ENCODE measurements at regions not wholly inside any gene's neighbourhood (a gene's known extent, or its start where the extent isn't known, plus 50 kb on each side); places are given as distances from the start of the nearest gene placed in this dataset.

DNA sequence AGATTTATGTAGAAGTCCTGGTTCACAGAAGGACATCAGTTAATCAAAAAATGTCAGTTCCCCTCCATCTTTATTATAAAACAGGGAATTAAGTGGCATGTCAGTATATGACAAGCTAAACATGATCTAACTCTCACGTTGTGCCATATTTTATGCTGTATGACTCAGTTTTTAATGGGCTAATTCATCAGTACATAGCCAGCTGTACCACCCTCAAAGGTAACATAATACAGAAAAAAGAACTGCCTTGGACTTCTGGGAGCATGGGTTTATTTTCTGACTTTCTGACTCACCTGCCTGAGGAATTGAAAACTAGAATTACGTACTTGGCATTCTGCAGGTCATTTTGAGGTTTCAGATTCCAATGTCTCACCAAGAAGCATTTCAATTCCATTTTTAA is 135.7 kb downstream of the CMPK2 start:
- ATAC-seq (ENCODE audit: low read depth) (no peak), DNase-seq (ENCODE audit: low spot score in 2 of 2) (no peak)
- Mint-ChIP-seq H3K36me3 (no peaks in the 10 kb centered on the region), H3K4me3 (no peak overlapping the region), H3K27me3 (peaks cover 4% of the 10 kb centered on the region), H3K9me3 (peaks cover 4% of the 10 kb centered on the region), H3K4me1 (no peaks in the 10 kb centered on the region), H3K27ac (no peak overlapping the region)

DNA sequence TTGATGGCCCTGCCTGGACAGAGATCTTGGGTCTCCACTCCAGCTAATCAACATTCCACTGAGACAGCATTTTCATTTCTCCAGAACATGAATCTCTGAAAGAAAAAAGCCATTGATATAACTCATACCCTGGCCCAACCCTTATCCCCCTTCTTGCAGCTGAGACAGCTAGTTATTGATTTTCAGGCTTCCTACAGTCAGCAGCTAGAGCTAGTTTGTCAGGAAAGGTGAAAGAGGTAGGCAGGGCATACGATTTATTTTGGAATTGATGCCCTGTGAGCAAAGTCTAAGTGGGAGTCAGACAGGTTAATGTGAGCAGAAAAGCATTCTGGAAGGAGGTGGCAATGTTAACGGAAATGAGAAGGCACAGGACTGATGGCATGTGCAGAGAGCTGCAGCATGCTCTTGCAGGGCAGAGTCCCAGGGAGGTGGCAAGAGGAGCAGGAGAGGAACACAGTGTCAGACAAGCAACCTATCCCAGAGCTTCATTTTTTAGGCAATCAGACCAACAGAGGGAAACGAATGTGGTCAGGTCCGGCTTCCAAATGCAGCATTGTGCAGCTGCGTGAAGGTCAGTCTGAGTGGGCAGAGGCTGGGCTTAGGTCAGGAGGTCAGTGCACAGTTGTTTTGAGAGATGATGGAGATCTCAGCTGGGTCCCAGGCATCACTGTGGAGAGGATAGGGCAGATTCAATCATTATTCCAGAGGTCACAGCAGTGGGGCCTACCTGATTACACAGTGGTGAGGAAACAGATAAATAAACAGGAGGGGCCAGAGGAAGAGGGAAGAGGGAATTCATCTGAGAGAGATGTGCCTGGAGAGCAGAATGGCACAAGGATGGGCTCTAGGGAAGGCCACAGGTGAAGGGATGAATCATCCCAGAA is 134.8 kb downstream of the CMPK2 start:
- DNase-seq (ENCODE audit: low spot score in 2 of 2) (no peak), ATAC-seq (ENCODE audit: low read depth) (no peak)
- Mint-ChIP-seq H3K4me1 (no peaks in the 10 kb centered on the region), H3K36me3 (no peaks in the 10 kb centered on the region), H3K27ac (no peak overlapping the region), H3K9me3 (peaks cover 4% of the 10 kb centered on the region), H3K27me3 (peaks cover 4% of the 10 kb centered on the region), H3K4me3 (no peak overlapping the region)

DNA sequence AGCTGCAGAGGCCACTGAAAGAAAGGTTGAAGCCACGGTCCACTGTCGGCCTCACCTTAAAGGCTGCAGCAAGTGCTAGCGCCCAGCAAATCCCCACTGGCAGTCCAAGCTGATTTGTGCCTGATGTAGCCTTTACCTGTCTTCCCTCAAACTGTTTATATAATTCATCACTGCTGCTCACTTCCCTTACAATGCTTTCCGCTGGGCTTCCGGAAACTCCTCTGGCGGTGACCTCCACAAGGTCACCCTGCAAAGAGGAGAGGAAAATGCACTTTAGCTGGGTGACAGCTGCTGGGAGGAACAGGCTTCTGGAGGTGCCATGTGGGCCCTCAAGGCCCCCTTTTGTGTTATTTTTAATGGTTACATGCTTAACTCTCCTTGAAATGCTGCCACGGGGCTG is 126.2 kb downstream of the CMPK2 start:
- no peaks in the 10 kb centered on the region for H3K36me3 Mint-ChIP-seq
- ATAC-seq (ENCODE audit: low read depth), result no peak
- no peak for DNase-seq (ENCODE audit: low spot score in 2 of 2)
- no peak overlapping the region for H3K27ac Mint-ChIP-seq
- no peaks in the 10 kb centered on the region for H3K9me3 Mint-ChIP-seq
- H3K4me3 Mint-ChIP-seq, result no peak overlapping the region
- H3K27me3 Mint-ChIP-seq, result no peaks in the 10 kb centered on the region
- H3K4me1 Mint-ChIP-seq, result no peaks in the 10 kb centered on the region

DNA sequence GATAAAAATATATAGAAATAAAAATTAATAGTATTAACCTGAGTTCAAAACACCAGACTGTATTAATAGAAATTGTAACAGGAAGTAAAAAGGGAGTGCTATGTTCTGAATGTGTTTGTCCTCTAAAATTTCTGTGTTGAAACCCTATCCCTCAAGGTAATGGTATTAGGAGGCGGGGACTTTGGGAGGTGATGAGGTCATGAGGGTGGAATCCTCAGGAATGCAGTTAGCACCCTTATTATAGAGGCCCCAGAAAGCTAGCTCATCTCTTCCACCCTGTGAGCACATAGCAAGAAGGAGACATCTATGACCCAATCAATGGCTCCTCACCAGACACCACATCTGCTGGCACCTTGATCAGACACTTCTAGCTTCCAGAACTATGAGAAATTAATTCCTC is 124.5 kb downstream of the CMPK2 start:
- Mint-ChIP-seq H3K27ac (no peak overlapping the region), H3K36me3 (no peaks in the 10 kb centered on the region), H3K9me3 (no peaks in the 10 kb centered on the region), H3K4me1 (no peaks in the 10 kb centered on the region), H3K27me3 (peaks cover 1% of the 10 kb centered on the region), H3K4me3 (no peak overlapping the region)
- DNase-seq (ENCODE audit: low spot score in 2 of 2) (no peak), ATAC-seq (ENCODE audit: low read depth) (no peak)

DNA sequence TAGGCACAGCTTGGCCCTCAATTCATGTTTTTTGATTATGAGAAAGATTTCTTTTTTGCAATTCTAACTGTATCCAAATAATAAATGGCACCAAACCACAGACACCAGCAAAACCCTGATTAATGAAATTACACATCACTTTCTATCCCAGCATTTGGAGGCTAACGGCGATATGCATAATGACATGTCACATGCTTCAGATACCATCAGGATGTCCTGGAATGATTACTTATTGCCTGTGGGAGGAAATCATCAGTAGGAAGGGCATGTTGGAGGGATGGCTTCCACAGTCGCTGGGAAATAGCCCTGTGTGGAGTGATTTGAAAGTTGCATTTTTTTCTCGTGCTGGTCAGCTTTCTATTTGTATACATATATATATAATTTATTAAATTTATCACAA is 121.7 kb downstream of the CMPK2 start:
- ATAC-seq (ENCODE audit: low read depth) (no peak), DNase-seq (ENCODE audit: low spot score in 2 of 2) (no peak)
- H3K27me3 Mint-ChIP-seq, result peaks cover 1% of the 10 kb centered on the region
- no peaks in the 10 kb centered on the region for H3K4me1 Mint-ChIP-seq
- no peak overlapping the region for H3K27ac Mint-ChIP-seq
- H3K36me3 Mint-ChIP-seq, result no peaks in the 10 kb centered on the region
- H3K4me3 Mint-ChIP-seq, result no peak overlapping the region
- no peaks in the 10 kb centered on the region for H3K9me3 Mint-ChIP-seq

DNA sequence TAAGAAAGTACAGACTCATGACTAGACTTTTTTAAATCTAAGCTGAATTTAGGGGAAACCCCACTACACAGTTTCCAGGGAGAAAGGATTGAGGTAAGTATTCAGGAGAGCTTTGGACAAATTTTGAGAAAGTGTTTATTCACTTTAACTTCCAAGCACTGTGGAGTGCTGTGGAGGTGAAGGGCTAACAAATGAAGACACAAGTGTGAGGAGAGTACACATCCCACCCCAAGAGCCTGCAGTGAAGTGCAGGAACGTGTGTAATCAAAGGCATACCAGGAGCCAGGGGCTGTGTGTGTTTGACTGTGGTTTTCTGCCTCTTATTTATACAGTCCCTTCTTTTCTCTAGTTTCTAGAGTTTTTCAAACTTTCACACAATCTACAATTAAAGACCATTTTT is 118.3 kb downstream of the CMPK2 start:
- ATAC-seq (ENCODE audit: low read depth), result no peak
- Mint-ChIP-seq H3K4me1 (no peaks in the 10 kb centered on the region), H3K27ac (no peak overlapping the region), H3K9me3 (no peaks in the 10 kb centered on the region), H3K27me3 (peaks cover 1% of the 10 kb centered on the region), H3K36me3 (no peaks in the 10 kb centered on the region), H3K4me3 (no peak overlapping the region)
- DNase-seq (ENCODE audit: low spot score in 2 of 2), result no peak

DNA sequence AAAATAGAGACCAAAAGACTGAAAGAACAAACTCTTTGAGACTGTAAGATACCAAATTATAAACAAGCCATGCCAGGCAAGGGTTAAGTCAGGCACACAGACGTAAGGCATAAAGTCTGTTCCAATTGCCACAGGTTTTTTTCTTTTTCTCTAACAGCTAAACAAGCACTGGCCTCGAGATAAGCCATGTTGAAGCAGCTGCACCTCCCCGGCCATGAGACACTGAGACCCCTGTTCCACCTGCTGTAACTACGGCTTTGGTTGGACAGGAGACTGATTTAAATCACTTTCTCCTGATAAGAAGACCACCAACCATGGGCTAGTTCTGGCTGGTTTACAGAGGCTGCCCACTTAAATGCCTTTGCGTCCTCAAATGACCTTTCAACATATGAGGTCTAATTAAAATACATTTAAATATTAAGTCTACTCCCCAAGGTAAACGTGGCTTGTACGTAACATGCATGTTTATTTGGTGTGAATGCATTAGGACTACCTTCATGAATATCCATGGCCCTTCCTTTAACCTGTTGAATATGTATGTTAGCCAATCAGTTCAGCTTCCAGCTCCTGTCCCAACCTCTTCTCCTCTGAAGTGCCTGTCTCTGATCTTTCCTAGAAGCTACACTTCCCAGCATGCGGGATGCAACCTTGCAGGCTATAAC is 117.2 kb downstream of the CMPK2 start:
- DNase-seq (ENCODE audit: low spot score in 2 of 2) (no peak), ATAC-seq (ENCODE audit: low read depth) (no peak)
- H3K36me3 Mint-ChIP-seq, result no peaks in the 10 kb centered on the region
- no peak overlapping the region for H3K4me3 Mint-ChIP-seq
- H3K27ac Mint-ChIP-seq, result no peak overlapping the region
- peaks cover 1% of the 10 kb centered on the region for H3K27me3 Mint-ChIP-seq
- no peaks in the 10 kb centered on the region for H3K9me3 Mint-ChIP-seq
- H3K4me1 Mint-ChIP-seq, result no peaks in the 10 kb centered on the region

DNA sequence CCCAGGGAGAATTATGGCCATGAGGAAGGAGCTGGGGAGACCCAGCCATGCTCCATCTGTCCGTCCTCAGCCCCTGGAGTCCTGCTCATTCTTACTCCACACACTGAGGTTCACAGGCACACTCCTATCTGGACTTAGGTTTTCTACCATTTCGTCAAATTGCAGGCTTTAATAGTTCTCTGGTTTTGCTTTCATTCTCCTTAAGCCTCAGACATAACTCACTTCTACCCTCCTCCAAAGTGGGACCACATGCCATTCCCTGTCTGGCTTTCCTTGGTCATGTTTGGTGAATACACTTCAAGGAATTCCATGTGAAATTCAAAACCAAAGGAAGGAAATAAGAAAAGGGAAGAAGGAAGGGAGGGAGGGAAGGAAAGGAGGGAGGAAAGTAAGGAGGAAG is 115.7 kb downstream of the CMPK2 start:
- Mint-ChIP-seq H3K9me3 (no peaks in the 10 kb centered on the region), H3K4me3 (no peak overlapping the region)

DNA sequence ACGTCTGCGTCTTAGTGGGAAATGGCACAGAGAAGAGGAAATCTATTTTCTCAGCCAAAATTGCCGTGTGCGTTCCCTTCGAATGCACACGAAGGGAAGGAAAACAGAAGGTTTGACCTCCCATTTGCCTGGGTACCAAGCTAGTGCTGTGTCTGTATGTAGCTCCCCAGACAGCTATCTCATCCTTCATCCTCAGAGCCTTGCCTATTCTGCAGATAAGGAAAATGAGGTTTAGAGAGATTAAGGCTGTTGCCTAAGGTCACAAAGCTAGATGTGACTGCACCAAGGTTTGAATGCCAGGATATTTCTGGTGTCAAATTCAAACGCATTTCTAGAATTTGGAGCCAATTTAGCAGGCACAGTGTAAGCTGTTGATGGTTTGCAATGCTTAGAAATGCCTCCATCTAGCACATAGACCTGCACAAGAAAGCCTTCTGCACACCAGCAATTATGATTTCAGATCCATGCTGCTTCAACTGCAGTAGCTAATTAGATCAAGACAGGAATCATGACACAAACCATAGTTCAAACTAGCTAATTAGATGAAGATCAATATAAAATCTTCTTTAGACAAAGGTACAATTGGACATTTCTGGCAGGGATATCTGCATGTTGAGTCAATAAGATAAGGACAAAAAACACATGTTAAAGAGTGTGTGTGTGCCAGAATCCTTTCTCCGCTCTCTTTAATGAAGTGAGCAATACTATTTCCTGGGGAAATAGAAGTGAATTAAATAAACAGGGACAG is 115.1 kb downstream of the CMPK2 start:
- ATAC-seq (ENCODE audit: low read depth), result no peak
- no peak for DNase-seq (ENCODE audit: low spot score in 2 of 2)
- Mint-ChIP-seq H3K27ac (no peak overlapping the region), H3K36me3 (no peaks in the 10 kb centered on the region), H3K27me3 (peaks cover 4% of the 10 kb centered on the region), H3K9me3 (no peaks in the 10 kb centered on the region), H3K4me1 (no peaks in the 10 kb centered on the region), H3K4me3 (no peak overlapping the region)

More for the DNA sequence above, 115.7 kb downstream of the CMPK2 start:
- H3K27ac Mint-ChIP-seq, result no peak overlapping the region
- no peak for ATAC-seq (ENCODE audit: low read depth)
- no peaks in the 10 kb centered on the region for H3K36me3 Mint-ChIP-seq
- DNase-seq (ENCODE audit: low spot score in 2 of 2), result no peak
- no peaks in the 10 kb centered on the region for H3K4me1 Mint-ChIP-seq
- H3K27me3 Mint-ChIP-seq, result peaks cover 4% of the 10 kb centered on the region

DNA sequence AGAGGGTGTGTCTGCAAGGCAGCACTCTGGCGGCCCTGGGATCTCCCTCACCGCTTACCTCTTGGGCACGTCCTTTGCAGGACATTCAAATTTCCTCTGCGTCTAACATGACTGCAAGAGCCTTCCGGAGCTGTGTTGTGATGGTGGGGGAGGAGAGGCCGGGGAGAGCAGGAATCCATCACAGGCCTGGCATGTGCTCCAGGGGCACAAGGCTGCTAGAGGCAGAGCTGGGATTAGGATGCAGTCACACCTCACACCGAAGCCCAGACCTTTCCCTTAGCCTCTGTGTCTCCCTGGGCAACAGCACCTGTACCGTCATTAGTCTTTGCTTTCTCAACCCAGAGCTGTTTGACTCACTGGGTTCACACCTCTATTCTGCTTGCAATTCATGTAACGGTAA is 111.3 kb downstream of the CMPK2 start:
- no peak for ATAC-seq (ENCODE audit: low read depth)

DNA sequence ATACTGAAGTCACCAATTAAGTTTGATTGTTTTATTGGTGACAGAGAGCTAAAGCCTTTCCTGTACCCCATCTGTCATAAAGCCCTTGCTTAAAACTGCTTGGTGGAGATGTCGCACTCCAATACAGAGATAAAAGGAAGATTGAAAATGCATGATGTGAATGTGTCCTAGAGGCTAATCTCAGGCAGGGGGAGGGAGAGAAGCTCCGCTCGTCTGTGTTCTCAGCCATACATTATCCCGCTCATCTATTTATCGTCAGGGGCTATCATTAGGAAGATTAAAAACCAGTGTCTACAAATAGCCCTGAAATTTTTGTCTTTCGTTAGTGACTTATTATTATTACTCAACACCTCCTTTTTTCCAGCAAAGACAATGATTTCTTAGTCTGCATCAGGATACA is 110.3 kb downstream of the CMPK2 start:
- Mint-ChIP-seq H3K27ac (no peak overlapping the region), H3K4me1 (no peaks in the 10 kb centered on the region), H3K27me3 (peaks cover 3% of the 10 kb centered on the region), H3K9me3 (no peaks in the 10 kb centered on the region), H3K36me3 (no peaks in the 10 kb centered on the region), H3K4me3 (no peak overlapping the region)
- ATAC-seq (ENCODE audit: low read depth), result no peak
- no peak for DNase-seq (ENCODE audit: low spot score in 2 of 2)

More for the DNA sequence above, 111.3 kb downstream of the CMPK2 start:
- H3K36me3 Mint-ChIP-seq, result no peaks in the 10 kb centered on the region
- no peak overlapping the region for H3K4me3 Mint-ChIP-seq
- no peak for DNase-seq (ENCODE audit: low spot score in 2 of 2)
- no peaks in the 10 kb centered on the region for H3K4me1 Mint-ChIP-seq
- H3K27me3 Mint-ChIP-seq, result peaks cover 3% of the 10 kb centered on the region
- no peak overlapping the region for H3K27ac Mint-ChIP-seq
- H3K9me3 Mint-ChIP-seq, result no peaks in the 10 kb centered on the region

DNA sequence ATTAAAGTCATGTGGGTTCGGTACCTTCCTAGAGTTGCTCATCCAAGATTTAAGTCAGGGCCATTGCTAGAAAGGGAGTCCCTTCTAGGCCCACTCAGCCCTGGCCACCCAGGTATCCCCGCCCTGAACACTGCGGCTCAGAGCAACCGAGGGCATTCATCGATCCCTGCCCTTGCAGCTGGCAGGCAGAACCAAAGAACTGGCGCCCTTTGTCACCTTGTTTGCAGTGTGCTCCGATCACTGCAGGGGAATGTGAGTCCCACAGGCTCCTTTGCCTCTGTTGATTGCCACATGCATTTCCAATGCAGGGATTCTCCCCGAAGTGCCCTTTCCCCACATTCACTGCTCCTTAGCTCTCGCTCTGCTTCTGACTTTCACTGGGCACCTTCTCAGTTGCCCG is 108.5 kb downstream of the CMPK2 start:
- Mint-ChIP-seq H3K36me3 (no peaks in the 10 kb centered on the region), H3K4me3 (no peak overlapping the region), H3K9me3 (no peaks in the 10 kb centered on the region), H3K27ac (no peak overlapping the region), H3K4me1 (no peaks in the 10 kb centered on the region), H3K27me3 (peaks cover 3% of the 10 kb centered on the region)
- DNase-seq (ENCODE audit: low spot score in 2 of 2), result no peak
- no peak for ATAC-seq (ENCODE audit: low read depth)

DNA sequence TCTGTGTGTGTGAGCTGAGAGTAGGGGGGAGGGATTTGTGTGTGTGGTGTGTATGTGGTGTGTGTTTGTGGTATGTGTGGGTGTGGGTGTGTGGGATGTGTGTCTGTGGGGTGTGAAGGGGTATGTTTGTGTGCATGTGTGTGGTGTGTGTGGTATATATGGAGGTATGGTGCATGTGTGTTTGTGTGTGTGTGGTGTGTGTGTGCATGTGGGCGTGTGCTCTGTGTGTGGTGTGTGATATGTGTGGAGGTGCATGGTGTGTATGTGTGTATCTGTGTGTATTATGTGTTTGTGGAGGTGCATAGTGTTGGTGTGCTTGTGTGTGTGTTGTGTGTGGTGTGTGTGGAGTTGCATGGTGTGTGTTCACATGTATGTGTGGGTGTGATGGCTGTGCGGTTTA is 106.0 kb downstream of the CMPK2 start:
- no peaks in the 10 kb centered on the region for H3K4me1 Mint-ChIP-seq
- H3K27me3 Mint-ChIP-seq, result no peaks in the 10 kb centered on the region
- H3K36me3 Mint-ChIP-seq, result no peaks in the 10 kb centered on the region
- no peaks in the 10 kb centered on the region for H3K9me3 Mint-ChIP-seq
- H3K27ac Mint-ChIP-seq, result no peak overlapping the region
- no peak overlapping the region for H3K4me3 Mint-ChIP-seq
- ATAC-seq (ENCODE audit: low read depth) (no peak), DNase-seq (ENCODE audit: low spot score in 2 of 2) (no peak)

DNA sequence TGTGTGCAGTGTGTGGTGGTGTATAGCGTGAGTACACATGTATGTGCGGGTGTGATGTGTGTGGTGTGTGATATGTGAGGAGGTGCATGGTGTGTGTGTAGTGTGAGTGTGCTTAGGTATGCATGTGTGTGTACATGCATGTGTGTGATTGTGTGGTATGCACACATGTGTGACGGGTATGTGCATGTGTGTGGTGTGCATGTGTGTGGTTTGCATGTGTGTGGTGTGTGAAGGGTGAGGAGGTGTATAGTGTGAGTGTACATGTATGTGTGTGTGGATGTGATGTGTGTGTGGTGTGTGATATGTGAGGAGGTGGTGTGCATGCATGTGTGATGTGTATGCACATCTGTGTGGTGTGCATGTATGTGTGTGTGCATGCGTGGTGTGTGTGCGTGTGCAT is 105.6 kb downstream of the CMPK2 start:
- no peak overlapping the region for H3K4me3 Mint-ChIP-seq
- no peak for DNase-seq (ENCODE audit: low spot score in 2 of 2)
- H3K4me1 Mint-ChIP-seq, result no peaks in the 10 kb centered on the region
- H3K36me3 Mint-ChIP-seq, result no peaks in the 10 kb centered on the region
- ATAC-seq (ENCODE audit: low read depth), result no peak
- H3K27ac Mint-ChIP-seq, result no peak overlapping the region
- no peaks in the 10 kb centered on the region for H3K27me3 Mint-ChIP-seq
- H3K9me3 Mint-ChIP-seq, result no peaks in the 10 kb centered on the region

Measured in memory B cell (primary cell).